Testis (tissue), 2 donors: ENCODE measurements at regions not wholly inside any gene's neighbourhood (a gene's known extent, or its start where the extent isn't known, plus 50 kb on each side); places are given as distances from the start of the nearest gene placed in this dataset.
"Not testable (repeated sequence)": the region's sequence is repeated elsewhere in the genome, so short reads cannot be mapped to it uniquely, and the experiment has no call there.

Experiments used
- DNase-seq: peaks from one replicate; pipeline ENCODE4 v3.0.0-alpha.2; 2019
- H3K27ac ChIP-seq, 2 donors: fragments of 200-600 bp; sonication (generic); one replicate each; pipeline ENCODE4 v1.5.1; 2019
- H3K27me3 ChIP-seq: fragments of 200-600 bp; sonication (generic); one replicate; pipeline ENCODE4 v1.5.1; 2019
- H3K36me3 ChIP-seq: fragments of 200-600 bp; sonication (generic); one replicate; pipeline ENCODE4 v1.5.1; 2017; ENCODE audit warnings: low read depth; ENCODE audit errors: missing control alignments
- H3K4me1 ChIP-seq: fragments of 200-600 bp; sonication (generic); one replicate; pipeline ENCODE4 v1.5.1; 2019
- H3K4me3 ChIP-seq, 2 donors: fragments of 200-600 bp; sonication (generic); one replicate each; pipeline ENCODE4 v1.5.1; 2017 to 2019
- H3K9me3 ChIP-seq: fragments of 200-600 bp; sonication (generic); one replicate; pipeline ENCODE4 v1.5.1; 2017
- CTCF ChIP-seq, 3 experiments: fragments of 450-650 bp in 2 of 3; fragments of 200-600 bp in 1 of 3; sonication (generic) in 1 of 3; IDR thresholded peaks; one replicate each; pipeline ENCODE4 v1.5.1; 2016 to 2019; ENCODE audit warnings: antibody characterized with exemption in 3 of 3, mild to moderate bottlenecking in 2 of 3, moderate library complexity in 1 of 3
- POLR2A ChIP-seq: fragments of 450-650 bp; IDR thresholded peaks from one replicate; pipeline ENCODE4 v1.6.1; 2017; ENCODE audit warnings: antibody characterized with exemption, mild to moderate bottlenecking, moderate library complexity
- WGBS, 2 donors: methylation state at CpG; one replicate each; pipeline ENCODE4 v1.1.5; 2018; 5-methylcytosine and 5-hydroxymethylcytosine counted together
- intact Hi-C: fragments of 100-400 bp; cut with DNase I; formaldehyde crosslinking; loops from one replicate; pipeline ENCODE4 v1.15.1; 2023; ENCODE audit warnings: low total_unique reads

DNA sequence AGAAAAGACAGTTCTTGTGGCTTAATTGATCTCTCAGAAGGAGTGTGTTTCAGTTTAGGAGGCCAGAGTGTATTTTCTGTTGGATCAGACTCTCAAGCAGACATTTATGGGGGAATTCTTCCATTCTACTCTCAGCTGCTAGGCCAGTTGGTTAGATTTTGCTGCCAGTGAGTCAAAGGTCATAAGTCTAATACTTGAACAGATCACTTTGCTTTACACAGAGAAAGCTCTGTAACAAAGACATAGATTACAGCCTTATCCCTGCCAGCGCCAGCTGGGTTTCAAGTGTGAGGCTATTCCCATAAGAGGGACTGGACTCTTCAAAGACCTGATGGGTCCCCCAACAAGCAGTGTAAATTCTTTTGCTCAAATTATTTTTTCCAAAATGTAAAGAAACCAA is 145.6 kb upstream of the SEMA3C start:
- intact Hi-C loops: no loop called here
- TF ChIP-seq CTCF (IDR thresholded peaks at IDR 0.05): no peak
- no peak for TF ChIP-seq POLR2A
- 44 to 71% methylated on average over 1 of the region's 1 CpG for WGBS, 2 donors
- H3K27me3 ChIP-seq: no peaks in the 10 kb centered on the region
- no peak overlapping the region for H3K4me3 ChIP-seq
- peak overlapping the region; percentile 39 to 68 for H3K27ac ChIP-seq
- H3K36me3 ChIP-seq: no peaks in the 10 kb centered on the region
- peak; percentile 32 for DNase-seq
- no peaks in the 10 kb centered on the region for H3K9me3 ChIP-seq
- H3K4me1 ChIP-seq: peaks cover 24% of the 10 kb centered on the region

DNA sequence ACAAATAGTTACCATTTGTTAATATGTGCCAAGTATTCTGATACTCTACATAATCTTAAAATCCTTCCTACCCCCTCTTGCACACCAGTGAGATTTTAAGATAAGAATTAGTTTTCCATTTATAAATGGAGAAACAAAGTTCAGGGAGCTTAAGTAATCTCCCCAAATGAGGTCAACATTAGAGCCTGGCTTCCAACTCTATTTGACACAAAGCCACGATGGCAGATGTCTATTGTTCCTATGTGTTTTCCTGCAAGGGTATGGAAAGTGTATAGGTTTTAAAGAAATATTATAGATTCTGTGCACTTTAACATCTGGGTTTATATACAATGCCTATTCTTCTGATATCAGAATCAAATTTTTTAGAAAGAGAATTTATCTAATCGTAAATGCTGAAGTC is 143.9 kb upstream of the SEMA3C start:
- DNase-seq: no peak
- intact Hi-C loops: no loop called here
- TF ChIP-seq CTCF (IDR thresholded peaks at IDR 0.05) (no peak), POLR2A (no peak)
- Histone ChIP-seq H3K4me1 (peaks cover 24% of the 10 kb centered on the region), H3K9me3 (no peaks in the 10 kb centered on the region), H3K4me3 (no peak overlapping the region), H3K36me3 (no peaks in the 10 kb centered on the region), H3K27ac (peak overlapping the region in 1 of 2 donors; percentile 68), H3K27me3 (no peaks in the 10 kb centered on the region)
- WGBS, 2 donors: 29 to 36% methylated on average over 2 of the region's 2 CpGs

DNA sequence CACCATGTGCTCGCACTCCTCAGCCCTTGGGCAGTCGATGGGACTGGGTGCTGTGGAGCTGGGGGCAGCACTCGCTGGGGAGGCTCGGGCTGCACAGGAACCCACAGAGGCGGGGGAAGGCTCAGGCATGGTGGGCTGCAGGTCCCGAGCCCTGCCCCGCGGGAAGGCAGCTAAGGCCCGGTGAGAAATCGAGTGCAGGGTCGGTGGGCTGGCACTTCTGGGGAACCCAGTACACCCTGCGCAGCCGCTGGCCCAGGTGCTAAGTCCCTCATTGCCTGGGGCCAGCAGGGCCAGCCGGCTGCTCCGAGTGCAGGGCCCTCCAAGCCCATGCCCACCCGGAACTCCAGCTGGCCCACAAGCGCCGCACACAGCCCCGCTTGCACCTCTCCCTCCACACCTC is 138.6 kb upstream of the SEMA3C start:
- DNase-seq, H3K36me3 ChIP-seq, H3K27me3 ChIP-seq, H3K27ac ChIP-seq, intact Hi-C loops, H3K4me3 ChIP-seq, H3K4me1 ChIP-seq, H3K9me3 ChIP-seq: not testable (repeated sequence)
- 96 to 100% methylated on average over 1 to 12 of the region's 19 CpGs for WGBS, 2 donors

- H3K4me3 ChIP-seq: no peak overlapping the region
- no peak overlapping the region for H3K27ac ChIP-seq
- TF ChIP-seq CTCF (IDR thresholded peaks at IDR 0.05): no peak
- no peaks in the 10 kb centered on the region for H3K36me3 ChIP-seq
- no peaks in the 10 kb centered on the region for H3K9me3 ChIP-seq
- H3K4me1 ChIP-seq: no peaks in the 10 kb centered on the region
- no peaks in the 10 kb centered on the region for H3K27me3 ChIP-seq
- intact Hi-C loops: no loop called here
- 92 to 93% methylated on average over 2 of the region's 2 CpGs for WGBS, 2 donors
- no peak for DNase-seq
Measured at GRCh38 chr7:81053623-81054022, 134.8 kb upstream of the SEMA3C start.

GRCh38 chr7:81051811-81052413 is 133.1 kb upstream of the SEMA3C start:
- WGBS, 2 donors: 38 to 44% methylated on average over 3 of the region's 3 CpGs
- Histone ChIP-seq H3K4me3 (no peak overlapping the region), H3K27ac (no peak overlapping the region), H3K4me1 (no peaks in the 10 kb centered on the region), H3K36me3 (no peaks in the 10 kb centered on the region), H3K27me3 (no peaks in the 10 kb centered on the region), H3K9me3 (no peaks in the 10 kb centered on the region)
- intact Hi-C loops: no loop called here
- TF ChIP-seq CTCF (IDR thresholded peaks at IDR 0.05) (no peak), POLR2A (no peak)
- DNase-seq: no peak
